WTC11 (cell line): ENCODE measurements at regions not wholly inside any gene's neighbourhood (a gene's known extent, or its start where the extent isn't known, plus 50 kb on each side); places are given as distances from the start of the nearest gene placed in this dataset.
"Not testable (repeated sequence)": the region's sequence is repeated elsewhere in the genome, so short reads cannot be mapped to it uniquely, and the experiment has no call there.

Source experiments
- ATAC-seq: fragments of 200-7000 bp; cut with Tn5 transposase; 2 replicates; pipeline ENCODE4 v1.10.0; 2021; ENCODE audit warnings: mild to moderate bottlenecking, moderate library complexity
- CTCF ChIA-PET: fragments of 300-600 bp; sonication (Branson Sonifier 250); formaldehyde crosslinking; loops from one replicate; lab custom pipeline; 2021; ENCODE audit warnings: antibody characterized with exemption; lab: Charles Lee
- POLR2A ChIA-PET: fragments of 350-600 bp; sonication (Branson Sonifier 250); formaldehyde crosslinking; loops from one replicate; lab custom pipeline; 2021; ENCODE audit warnings: antibody characterized with exemption; lab: Charles Lee
- DNase-seq: peaks from one replicate; pipeline ENCODE4 v3.0.0; 2021; ENCODE audit warnings: low spot score
- H3K27ac Mint-ChIP-seq: 2 replicates; pipeline ENCODE4 v1.8.0; 2021; ENCODE audit warnings: mixed read lengths
- H3K27me3 Mint-ChIP-seq: 2 replicates; pipeline ENCODE4 v1.8.0; 2021; ENCODE audit warnings: low read depth, mild to moderate bottlenecking, moderate library complexity, mixed read lengths
- H3K36me3 Mint-ChIP-seq: 2 replicates; pipeline ENCODE4 v1.8.0; 2021; ENCODE audit warnings: mixed read lengths
- H3K4me1 Mint-ChIP-seq: 2 replicates; pipeline ENCODE4 v1.8.0; 2022; ENCODE audit warnings: mixed read lengths
- H3K4me3 Mint-ChIP-seq: 2 replicates; pipeline ENCODE4 v1.8.0; 2021; ENCODE audit warnings: mild to moderate bottlenecking, moderate library complexity, mixed read lengths
- H3K9me3 Mint-ChIP-seq: 2 replicates; pipeline ENCODE4 v1.8.0; 2021; ENCODE audit warnings: mixed read lengths
- AR ChIP-seq: fragments of 250-450 bp; sonication (Bioruptor Pico); IDR thresholded peaks from 2 replicates; pipeline ENCODE4 v1.9.0; 2021; ENCODE audit warnings: mild to moderate bottlenecking
- ATF1 ChIP-seq: sonication (generic); formaldehyde crosslinking; IDR thresholded peaks from 2 replicates; pipeline ENCODE4 v1.8.1; 2023; ENCODE audit warnings: mild to moderate bottlenecking, moderate library complexity, missing genetic modification reagents
- ATF3 ChIP-seq: sonication (generic); formaldehyde crosslinking; conservative IDR thresholded peaks from 2 replicates; pipeline ENCODE4 v1.8.1; 2022; ENCODE audit warnings: mild to moderate bottlenecking, missing genetic modification reagents
- E2F5 ChIP-seq: sonication (generic); formaldehyde crosslinking; IDR thresholded peaks from 2 replicates; pipeline ENCODE4 v1.8.1; 2022; ENCODE audit warnings: mild to moderate bottlenecking, moderate library complexity, missing genetic modification reagents
- EMX1 ChIP-seq: fragments of 250-450 bp; sonication (Bioruptor Pico); IDR thresholded peaks from 2 replicates; pipeline ENCODE4 v1.8.0; 2021; ENCODE audit warnings: mild to moderate bottlenecking
- ERG ChIP-seq: fragments of 250-450 bp; sonication (Bioruptor Pico); IDR thresholded peaks from 2 replicates; pipeline ENCODE4 v1.8.0; 2021; ENCODE audit warnings: mild to moderate bottlenecking
- ETV6 ChIP-seq: sonication (generic); formaldehyde crosslinking; IDR thresholded peaks from 2 replicates; pipeline ENCODE4 v1.8.1; 2022; ENCODE audit warnings: mild to moderate bottlenecking, missing genetic modification reagents
- FOXJ3 ChIP-seq: sonication (generic); formaldehyde crosslinking; IDR thresholded peaks from 2 replicates; pipeline ENCODE4 v1.9.0; 2021; ENCODE audit warnings: missing genetic modification reagents, mild to moderate bottlenecking, borderline replicate concordance
- HMGXB4 ChIP-seq: sonication (generic); formaldehyde crosslinking; IDR thresholded peaks from 2 replicates; pipeline ENCODE4 v1.8.1; 2023; ENCODE audit warnings: mild to moderate bottlenecking, moderate library complexity, missing genetic modification reagents
- IRF2 ChIP-seq: sonication (generic); formaldehyde crosslinking; IDR thresholded peaks from 2 replicates; pipeline ENCODE4 v1.8.0; 2022; ENCODE audit warnings: low read depth, missing genetic modification reagents, borderline replicate concordance
- JUN ChIP-seq: sonication (generic); formaldehyde crosslinking; IDR thresholded peaks from 2 replicates; pipeline ENCODE4 v1.8.0; 2023; ENCODE audit warnings: mild to moderate bottlenecking, missing genetic modification reagents
- NR1H2 ChIP-seq: sonication (generic); formaldehyde crosslinking; IDR thresholded peaks from 2 replicates; pipeline ENCODE4 v1.9.0; 2021; ENCODE audit warnings: mild to moderate bottlenecking, moderate library complexity, missing genetic modification reagents
- SOX15 ChIP-seq: fragments of 250-450 bp; sonication (Bioruptor Pico); IDR thresholded peaks from 2 replicates; pipeline ENCODE4 v1.9.0; 2021; ENCODE audit warnings: mild to moderate bottlenecking
- SP1 ChIP-seq: sonication (generic); formaldehyde crosslinking; conservative IDR thresholded peaks from 2 replicates; pipeline ENCODE4 v1.8.1; 2022; ENCODE audit warnings: missing genetic modification reagents
- TF ChIP-seq, protein P1 (sequence below): sonication (generic); formaldehyde crosslinking; IDR thresholded peaks from 2 replicates; pipeline ENCODE4 v1.8.1; 2023; ENCODE audit warnings: mild to moderate bottlenecking, missing genetic modification reagents
- TF ChIP-seq, protein P2 (sequence below): sonication (generic); formaldehyde crosslinking; IDR thresholded peaks from 2 replicates; pipeline ENCODE4 v1.8.0; 2023; ENCODE audit warnings: mild to moderate bottlenecking, missing genetic modification reagents
- TF ChIP-seq, protein P3 (sequence below): sonication (generic); formaldehyde crosslinking; IDR thresholded peaks from 2 replicates; pipeline ENCODE4 v1.8.0; 2022; ENCODE audit warnings: mild to moderate bottlenecking, missing genetic modification reagents
- TF ChIP-seq, protein P4 (sequence below): sonication (generic); formaldehyde crosslinking; IDR thresholded peaks from 2 replicates; pipeline ENCODE4 v1.8.1; 2023; ENCODE audit warnings: mild to moderate bottlenecking, missing genetic modification reagents, moderate library complexity
- TF ChIP-seq, protein P5 (sequence below): sonication (generic); formaldehyde crosslinking; IDR thresholded peaks from 2 replicates; pipeline ENCODE4 v1.8.0; 2022; ENCODE audit warnings: missing genetic modification reagents

- no peaks in the 10 kb centered on the region for H3K4me1 Mint-ChIP-seq
- no peak for DNase-seq
- H3K4me3 Mint-ChIP-seq: no peak overlapping the region
- peaks cover 31% of the 10 kb centered on the region for H3K9me3 Mint-ChIP-seq
- TF ChIP-seq ATF1 (no peak), HMGXB4 (CRISPR knock-in tag) (no peak), SP1 (CRISPR knock-in tag) (no peak), AR (CRISPR knock-in tag) (no peak), JUN (no peak), ATF3 (CRISPR knock-in tag) (no peak), NR1H2 (CRISPR knock-in tag) (no peak), E2F5 (CRISPR knock-in tag) (no peak), ETV6 (CRISPR knock-in tag) (no peak), ERG (no peak), EMX1 (CRISPR knock-in tag) (no peak), SOX15 (CRISPR knock-in tag) (no peak), IRF2 (no peak), FOXJ3 (CRISPR knock-in tag) (no peak)
- TF ChIP-seq, protein P1, sequence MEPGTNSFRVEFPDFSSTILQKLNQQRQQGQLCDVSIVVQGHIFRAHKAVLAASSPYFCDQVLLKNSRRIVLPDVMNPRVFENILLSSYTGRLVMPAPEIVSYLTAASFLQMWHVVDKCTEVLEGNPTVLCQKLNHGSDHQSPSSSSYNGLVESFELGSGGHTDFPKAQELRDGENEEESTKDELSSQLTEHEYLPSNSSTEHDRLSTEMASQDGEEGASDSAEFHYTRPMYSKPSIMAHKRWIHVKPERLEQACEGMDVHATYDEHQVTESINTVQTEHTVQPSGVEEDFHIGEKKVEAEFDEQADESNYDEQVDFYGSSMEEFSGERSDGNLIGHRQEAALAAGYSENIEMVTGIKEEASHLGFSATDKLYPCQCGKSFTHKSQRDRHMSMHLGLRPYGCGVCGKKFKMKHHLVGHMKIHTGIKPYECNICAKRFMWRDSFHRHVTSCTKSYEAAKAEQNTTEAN (CRISPR knock-in tag): no peak
- TF ChIP-seq, protein P2, sequence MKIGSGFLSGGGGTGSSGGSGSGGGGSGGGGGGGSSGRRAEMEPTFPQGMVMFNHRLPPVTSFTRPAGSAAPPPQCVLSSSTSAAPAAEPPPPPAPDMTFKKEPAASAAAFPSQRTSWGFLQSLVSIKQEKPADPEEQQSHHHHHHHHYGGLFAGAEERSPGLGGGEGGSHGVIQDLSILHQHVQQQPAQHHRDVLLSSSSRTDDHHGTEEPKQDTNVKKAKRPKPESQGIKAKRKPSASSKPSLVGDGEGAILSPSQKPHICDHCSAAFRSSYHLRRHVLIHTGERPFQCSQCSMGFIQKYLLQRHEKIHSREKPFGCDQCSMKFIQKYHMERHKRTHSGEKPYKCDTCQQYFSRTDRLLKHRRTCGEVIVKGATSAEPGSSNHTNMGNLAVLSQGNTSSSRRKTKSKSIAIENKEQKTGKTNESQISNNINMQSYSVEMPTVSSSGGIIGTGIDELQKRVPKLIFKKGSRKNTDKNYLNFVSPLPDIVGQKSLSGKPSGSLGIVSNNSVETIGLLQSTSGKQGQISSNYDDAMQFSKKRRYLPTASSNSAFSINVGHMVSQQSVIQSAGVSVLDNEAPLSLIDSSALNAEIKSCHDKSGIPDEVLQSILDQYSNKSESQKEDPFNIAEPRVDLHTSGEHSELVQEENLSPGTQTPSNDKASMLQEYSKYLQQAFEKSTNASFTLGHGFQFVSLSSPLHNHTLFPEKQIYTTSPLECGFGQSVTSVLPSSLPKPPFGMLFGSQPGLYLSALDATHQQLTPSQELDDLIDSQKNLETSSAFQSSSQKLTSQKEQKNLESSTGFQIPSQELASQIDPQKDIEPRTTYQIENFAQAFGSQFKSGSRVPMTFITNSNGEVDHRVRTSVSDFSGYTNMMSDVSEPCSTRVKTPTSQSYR (CRISPR knock-in tag): no peak
- TF ChIP-seq, protein P3, sequence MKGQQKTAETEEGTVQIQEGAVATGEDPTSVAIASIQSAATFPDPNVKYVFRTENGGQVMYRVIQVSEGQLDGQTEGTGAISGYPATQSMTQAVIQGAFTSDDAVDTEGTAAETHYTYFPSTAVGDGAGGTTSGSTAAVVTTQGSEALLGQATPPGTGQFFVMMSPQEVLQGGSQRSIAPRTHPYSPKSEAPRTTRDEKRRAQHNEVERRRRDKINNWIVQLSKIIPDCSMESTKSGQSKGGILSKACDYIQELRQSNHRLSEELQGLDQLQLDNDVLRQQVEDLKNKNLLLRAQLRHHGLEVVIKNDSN: no peak
- TF ChIP-seq, protein P4, sequence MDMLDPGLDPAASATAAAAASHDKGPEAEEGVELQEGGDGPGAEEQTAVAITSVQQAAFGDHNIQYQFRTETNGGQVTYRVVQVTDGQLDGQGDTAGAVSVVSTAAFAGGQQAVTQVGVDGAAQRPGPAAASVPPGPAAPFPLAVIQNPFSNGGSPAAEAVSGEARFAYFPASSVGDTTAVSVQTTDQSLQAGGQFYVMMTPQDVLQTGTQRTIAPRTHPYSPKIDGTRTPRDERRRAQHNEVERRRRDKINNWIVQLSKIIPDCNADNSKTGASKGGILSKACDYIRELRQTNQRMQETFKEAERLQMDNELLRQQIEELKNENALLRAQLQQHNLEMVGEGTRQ: no peak
- TF ChIP-seq, protein P5, sequence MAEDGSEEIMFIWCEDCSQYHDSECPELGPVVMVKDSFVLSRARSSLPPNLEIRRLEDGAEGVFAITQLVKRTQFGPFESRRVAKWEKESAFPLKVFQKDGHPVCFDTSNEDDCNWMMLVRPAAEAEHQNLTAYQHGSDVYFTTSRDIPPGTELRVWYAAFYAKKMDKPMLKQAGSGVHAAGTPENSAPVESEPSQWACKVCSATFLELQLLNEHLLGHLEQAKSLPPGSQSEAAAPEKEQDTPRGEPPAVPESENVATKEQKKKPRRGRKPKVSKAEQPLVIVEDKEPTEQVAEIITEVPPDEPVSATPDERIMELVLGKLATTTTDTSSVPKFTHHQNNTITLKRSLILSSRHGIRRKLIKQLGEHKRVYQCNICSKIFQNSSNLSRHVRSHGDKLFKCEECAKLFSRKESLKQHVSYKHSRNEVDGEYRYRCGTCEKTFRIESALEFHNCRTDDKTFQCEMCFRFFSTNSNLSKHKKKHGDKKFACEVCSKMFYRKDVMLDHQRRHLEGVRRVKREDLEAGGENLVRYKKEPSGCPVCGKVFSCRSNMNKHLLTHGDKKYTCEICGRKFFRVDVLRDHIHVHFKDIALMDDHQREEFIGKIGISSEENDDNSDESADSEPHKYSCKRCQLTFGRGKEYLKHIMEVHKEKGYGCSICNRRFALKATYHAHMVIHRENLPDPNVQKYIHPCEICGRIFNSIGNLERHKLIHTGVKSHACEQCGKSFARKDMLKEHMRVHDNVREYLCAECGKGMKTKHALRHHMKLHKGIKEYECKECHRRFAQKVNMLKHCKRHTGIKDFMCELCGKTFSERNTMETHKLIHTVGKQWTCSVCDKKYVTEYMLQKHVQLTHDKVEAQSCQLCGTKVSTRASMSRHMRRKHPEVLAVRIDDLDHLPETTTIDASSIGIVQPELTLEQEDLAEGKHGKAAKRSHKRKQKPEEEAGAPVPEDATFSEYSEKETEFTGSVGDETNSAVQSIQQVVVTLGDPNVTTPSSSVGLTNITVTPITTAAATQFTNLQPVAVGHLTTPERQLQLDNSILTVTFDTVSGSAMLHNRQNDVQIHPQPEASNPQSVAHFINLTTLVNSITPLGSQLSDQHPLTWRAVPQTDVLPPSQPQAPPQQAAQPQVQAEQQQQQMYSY: no peak
- TF ChIP-seq, all 79 proteins: peak for 0
- H3K36me3 Mint-ChIP-seq: peaks cover 33% of the 10 kb centered on the region
- ChIA-PET CTCF (interaction anchor here (1.2 to 1.5 kb wide), 2 partner anchors 9 to 61 kb away, joined by 3 to 4 read pairs; no protein-coding TSS in a partner anchor), POLR2A (no interaction called here)
- H3K27me3 Mint-ChIP-seq: no peaks in the 10 kb centered on the region
- H3K27ac Mint-ChIP-seq: no peak overlapping the region
- no peak for ATAC-seq
These were observed 133.5 kb downstream of the PSAT1 start for GRCh38 chr9:78430387-78430786.

DNA sequence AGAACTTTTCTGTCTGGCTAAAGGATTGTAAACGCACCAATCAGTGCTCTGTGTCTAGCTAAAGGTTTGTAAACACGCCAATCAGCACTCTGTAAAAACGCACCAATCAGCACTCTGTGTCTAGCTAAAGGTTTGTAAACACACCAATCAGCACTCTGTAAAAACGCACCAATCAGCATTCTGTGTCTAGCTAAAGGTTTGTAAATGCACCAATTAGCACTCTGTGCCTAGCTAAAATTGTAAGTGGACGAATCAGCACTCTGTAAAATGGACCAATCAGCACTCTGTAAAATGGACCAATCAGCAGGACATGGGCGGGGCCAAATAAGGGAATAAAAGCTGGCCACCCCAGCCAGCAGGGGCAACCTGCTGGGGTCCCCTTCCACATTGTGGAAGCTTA lies 134.1 kb downstream of the PSAT1 start:
- H3K4me3 Mint-ChIP-seq, POLR2A ChIA-PET, H3K27ac Mint-ChIP-seq, H3K4me1 Mint-ChIP-seq, H3K27me3 Mint-ChIP-seq, ATAC-seq, DNase-seq: not testable (repeated sequence)
- peaks cover 33% of the 10 kb centered on the region for H3K36me3 Mint-ChIP-seq
- CTCF ChIA-PET: interaction anchor here (0.6 to 1.5 kb wide), 3 partner anchors 9 to 61 kb away, joined by 3 to 4 read pairs (median 3); no protein-coding TSS in a partner anchor
- H3K9me3 Mint-ChIP-seq: peaks cover 31% of the 10 kb centered on the region
